Neural cell (in vitro differentiated cells): ENCODE measurements at regions not wholly inside any gene's neighbourhood (a gene's known extent, or its start where the extent isn't known, plus 50 kb on each side); places are given as distances from the start of the nearest gene placed in this dataset.

Source experiments
- H2AFZ ChIP-seq: fragments of 200-600, 300-800 bp; sonication (generic), shearing (Covaris generic); 2 replicates; pipeline ENCODE4 v1.6.0; 2014; ENCODE audit warnings: low read depth, mild to moderate bottlenecking, antibody characterized with exemption, low read length, moderate library complexity
- H3F3A ChIP-seq: fragments of 200-600 bp; shearing (Covaris generic); 2 replicates; pipeline ENCODE4 v1.6.1; 2016; ENCODE audit warnings: mild to moderate bottlenecking, moderate library complexity, mixed read lengths, antibody characterized with exemption, low read length; ENCODE audit not compliant: insufficient read depth, poor library complexity, severe bottlenecking
- H3K27ac ChIP-seq: fragments of 200-600, 300-800 bp; sonication (generic), shearing (Covaris generic); 2 replicates; pipeline ENCODE4 v1.5.1; 2014; ENCODE audit warnings: mild to moderate bottlenecking, low read length, moderate library complexity
- H3K27me3 ChIP-seq: fragments of 300-800, 200-600 bp; sonication (generic), shearing (Covaris generic); 2 replicates; pipeline ENCODE4 v1.6.0; 2014; ENCODE audit warnings: mild to moderate bottlenecking, low read depth, low read length, moderate library complexity; ENCODE audit not compliant: insufficient read depth
- H3K36me3 ChIP-seq: fragments of 300-800, 200-600 bp; sonication (generic), shearing (Covaris generic); 2 replicates; pipeline ENCODE4 v1.5.1; 2014; ENCODE audit warnings: mild to moderate bottlenecking, antibody characterized with exemption, low read length, moderate library complexity; ENCODE audit not compliant: insufficient read depth
- H3K4me2 ChIP-seq: fragments of 300-800, 200-600 bp; sonication (generic), shearing (Covaris generic); 2 replicates; pipeline ENCODE4 v1.6.0; 2014; ENCODE audit warnings: mild to moderate bottlenecking, low read length
- H3K4me3 ChIP-seq: fragments of 300-800, 200-600 bp; sonication (generic), shearing (Covaris generic); 2 replicates; pipeline ENCODE4 v1.5.1; 2014; ENCODE audit warnings: mild to moderate bottlenecking, low read length, moderate library complexity
- H3K79me2 ChIP-seq: fragments of 200-600 bp; shearing (Covaris generic); replicated peaks from 2 replicates; pipeline ENCODE4 v1.6.0; 2014; ENCODE audit warnings: mild to moderate bottlenecking, low read length, moderate library complexity; ENCODE audit not compliant: insufficient read depth
- H3K9ac ChIP-seq: fragments of 300-800, 200-600 bp; sonication (generic), shearing (Covaris generic); 2 replicates; pipeline ENCODE4 v1.6.1; 2016; ENCODE audit warnings: mild to moderate bottlenecking, low read length, mixed read lengths
- H3K9me2 ChIP-seq: fragments of 200-600 bp; shearing (Covaris generic); 2 replicates; pipeline ENCODE4 v1.6.1; 2016; ENCODE audit warnings: mild to moderate bottlenecking, low read length, mixed read lengths; ENCODE audit not compliant: insufficient read depth
- H3K9me3 ChIP-seq: fragments of 200-600, 300-800 bp; sonication (generic), shearing (Covaris generic); 2 replicates; pipeline ENCODE4 v1.6.1; 2016; ENCODE audit warnings: mild to moderate bottlenecking, mixed run types, low read length, moderate library complexity, mixed read lengths
- H4K20me1 ChIP-seq: fragments of 200-600 bp; shearing (Covaris generic); 2 replicates; pipeline ENCODE4 v1.6.1; 2016; ENCODE audit warnings: mild to moderate bottlenecking, mixed run types; ENCODE audit not compliant: insufficient read depth
- EP300 ChIP-seq: fragments of 450-650 bp; conservative IDR thresholded peaks from 2 replicates; pipeline ENCODE4 v1.6.1; 2014; ENCODE audit warnings: antibody characterized with exemption, mild to moderate bottlenecking, moderate library complexity; ENCODE audit not compliant: poor library complexity, severe bottlenecking
- EZH2 ChIP-seq: fragments of 200-600, 300-800 bp; shearing (Covaris generic), sonication (generic); IDR thresholded peaks from 2 replicates; pipeline ENCODE4 v1.6.1; 2014; ENCODE audit warnings: antibody characterized with exemption, low read length, borderline replicate concordance, mild to moderate bottlenecking; ENCODE audit not compliant: insufficient read depth, poor library complexity, severe bottlenecking
- MXI1 ChIP-seq: fragments of 450-650 bp; conservative IDR thresholded peaks from 2 replicates; pipeline ENCODE4 v1.6.1; 2014; ENCODE audit warnings: antibody characterized with exemption, mild to moderate bottlenecking; ENCODE audit not compliant: poor library complexity, severe bottlenecking
- POLR2AphosphoS5 ChIP-seq: IDR thresholded peaks from 2 replicates; pipeline ENCODE4 v1.6.1; 2012
- RAD21 ChIP-seq: fragments of 450-650 bp; conservative IDR thresholded peaks from 2 replicates; pipeline ENCODE4 v1.6.1; 2014; ENCODE audit warnings: antibody characterized with exemption, mild to moderate bottlenecking, moderate library complexity
- SMC3 ChIP-seq: fragments of 450-650 bp; conservative IDR thresholded peaks from 2 replicates; pipeline ENCODE4 v1.6.1; 2014; ENCODE audit warnings: antibody characterized with exemption, mild to moderate bottlenecking, moderate library complexity; ENCODE audit not compliant: poor library complexity
- TAF1 ChIP-seq: IDR thresholded peaks from 2 replicates; pipeline ENCODE4 v1.6.1; 2012; ENCODE audit warnings: low read depth
- TF ChIP-seq, protein P1 (sequence below): fragments of 450-650 bp; IDR thresholded peaks from 2 replicates; pipeline ENCODE4 v1.5.1; 2014; ENCODE audit warnings: antibody characterized with exemption, mild to moderate bottlenecking, moderate library complexity; ENCODE audit not compliant: poor library complexity, severe bottlenecking
- TF ChIP-seq, protein P2 (sequence below): IDR thresholded peaks from 2 replicates; pipeline ENCODE4 v1.6.1; 2012; ENCODE audit warnings: borderline replicate concordance

DNA sequence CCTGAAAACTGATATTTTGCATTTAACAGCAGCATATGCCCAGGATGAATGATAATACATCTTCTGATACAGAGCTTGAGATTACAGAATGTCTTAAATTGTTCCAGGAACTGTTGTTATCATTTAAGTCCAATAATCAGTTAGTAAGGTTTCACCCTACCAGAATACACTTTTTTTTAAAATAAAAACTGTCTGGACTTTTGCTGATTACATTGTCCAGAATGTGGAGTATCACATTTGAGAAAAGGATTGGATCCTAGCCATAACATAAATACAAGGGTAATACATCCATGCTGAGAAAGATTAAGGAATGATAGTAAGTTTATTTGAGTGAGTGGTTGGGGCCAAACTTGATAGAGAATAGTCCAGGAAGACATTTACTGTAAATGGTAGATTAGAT lies 71.0 kb downstream of the SEPTIN7 start:
- no peaks in the 10 kb centered on the region for H3K27me3 ChIP-seq
- no peaks in the 10 kb centered on the region for H3K36me3 ChIP-seq
- no peak overlapping the region for H2AFZ ChIP-seq
- no peaks in the 10 kb centered on the region for H3F3A ChIP-seq
- H4K20me1 ChIP-seq = no peaks in the 10 kb centered on the region
- H3K27ac ChIP-seq = no peak overlapping the region
- no peaks in the 10 kb centered on the region for H3K9me3 ChIP-seq
- TF ChIP-seq, protein P1, sequence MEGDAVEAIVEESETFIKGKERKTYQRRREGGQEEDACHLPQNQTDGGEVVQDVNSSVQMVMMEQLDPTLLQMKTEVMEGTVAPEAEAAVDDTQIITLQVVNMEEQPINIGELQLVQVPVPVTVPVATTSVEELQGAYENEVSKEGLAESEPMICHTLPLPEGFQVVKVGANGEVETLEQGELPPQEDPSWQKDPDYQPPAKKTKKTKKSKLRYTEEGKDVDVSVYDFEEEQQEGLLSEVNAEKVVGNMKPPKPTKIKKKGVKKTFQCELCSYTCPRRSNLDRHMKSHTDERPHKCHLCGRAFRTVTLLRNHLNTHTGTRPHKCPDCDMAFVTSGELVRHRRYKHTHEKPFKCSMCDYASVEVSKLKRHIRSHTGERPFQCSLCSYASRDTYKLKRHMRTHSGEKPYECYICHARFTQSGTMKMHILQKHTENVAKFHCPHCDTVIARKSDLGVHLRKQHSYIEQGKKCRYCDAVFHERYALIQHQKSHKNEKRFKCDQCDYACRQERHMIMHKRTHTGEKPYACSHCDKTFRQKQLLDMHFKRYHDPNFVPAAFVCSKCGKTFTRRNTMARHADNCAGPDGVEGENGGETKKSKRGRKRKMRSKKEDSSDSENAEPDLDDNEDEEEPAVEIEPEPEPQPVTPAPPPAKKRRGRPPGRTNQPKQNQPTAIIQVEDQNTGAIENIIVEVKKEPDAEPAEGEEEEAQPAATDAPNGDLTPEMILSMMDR = no peak
- TF ChIP-seq TAF1 (no peak), MXI1 (no peak), SMC3 (no peak), EP300 (no peak), EZH2 (no peak), POLR2AphosphoS5 (no peak), RAD21 (no peak)
- TF ChIP-seq, protein P2, sequence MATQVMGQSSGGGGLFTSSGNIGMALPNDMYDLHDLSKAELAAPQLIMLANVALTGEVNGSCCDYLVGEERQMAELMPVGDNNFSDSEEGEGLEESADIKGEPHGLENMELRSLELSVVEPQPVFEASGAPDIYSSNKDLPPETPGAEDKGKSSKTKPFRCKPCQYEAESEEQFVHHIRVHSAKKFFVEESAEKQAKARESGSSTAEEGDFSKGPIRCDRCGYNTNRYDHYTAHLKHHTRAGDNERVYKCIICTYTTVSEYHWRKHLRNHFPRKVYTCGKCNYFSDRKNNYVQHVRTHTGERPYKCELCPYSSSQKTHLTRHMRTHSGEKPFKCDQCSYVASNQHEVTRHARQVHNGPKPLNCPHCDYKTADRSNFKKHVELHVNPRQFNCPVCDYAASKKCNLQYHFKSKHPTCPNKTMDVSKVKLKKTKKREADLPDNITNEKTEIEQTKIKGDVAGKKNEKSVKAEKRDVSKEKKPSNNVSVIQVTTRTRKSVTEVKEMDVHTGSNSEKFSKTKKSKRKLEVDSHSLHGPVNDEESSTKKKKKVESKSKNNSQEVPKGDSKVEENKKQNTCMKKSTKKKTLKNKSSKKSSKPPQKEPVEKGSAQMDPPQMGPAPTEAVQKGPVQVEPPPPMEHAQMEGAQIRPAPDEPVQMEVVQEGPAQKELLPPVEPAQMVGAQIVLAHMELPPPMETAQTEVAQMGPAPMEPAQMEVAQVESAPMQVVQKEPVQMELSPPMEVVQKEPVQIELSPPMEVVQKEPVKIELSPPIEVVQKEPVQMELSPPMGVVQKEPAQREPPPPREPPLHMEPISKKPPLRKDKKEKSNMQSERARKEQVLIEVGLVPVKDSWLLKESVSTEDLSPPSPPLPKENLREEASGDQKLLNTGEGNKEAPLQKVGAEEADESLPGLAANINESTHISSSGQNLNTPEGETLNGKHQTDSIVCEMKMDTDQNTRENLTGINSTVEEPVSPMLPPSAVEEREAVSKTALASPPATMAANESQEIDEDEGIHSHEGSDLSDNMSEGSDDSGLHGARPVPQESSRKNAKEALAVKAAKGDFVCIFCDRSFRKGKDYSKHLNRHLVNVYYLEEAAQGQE = no peak
- H3K79me2 ChIP-seq = peaks cover 3% of the 10 kb centered on the region
- no peak overlapping the region for H3K9ac ChIP-seq
- H3K9me2 ChIP-seq = no peaks in the 10 kb centered on the region
- no peak overlapping the region for H3K4me2 ChIP-seq
- H3K4me3 ChIP-seq = no peak overlapping the region

DNA sequence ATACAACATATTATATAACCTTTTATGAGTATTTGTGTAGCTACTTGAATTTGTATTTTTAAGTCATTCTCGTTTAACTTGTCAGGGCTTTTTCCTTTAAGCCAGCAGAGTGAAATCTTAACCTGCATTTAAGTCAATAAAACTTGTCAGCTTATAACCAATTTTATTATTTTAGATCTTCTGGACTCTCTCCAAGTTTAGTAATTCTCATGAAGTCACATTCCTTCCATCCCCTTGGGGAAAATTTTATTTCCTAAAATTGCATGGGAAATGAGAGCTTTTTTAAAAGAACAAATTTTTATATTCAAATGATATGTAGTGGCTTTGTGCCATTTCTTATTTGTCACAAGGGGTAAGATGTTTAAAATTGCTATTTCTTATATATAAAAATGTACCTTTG lies 74.0 kb downstream of the SEPTIN7 start:
- Histone ChIP-seq H3K9me2 (no peaks in the 10 kb centered on the region), H3K4me2 (no peak overlapping the region), H3K9me3 (no peaks in the 10 kb centered on the region), H3K4me3 (no peak overlapping the region), H3K27me3 (no peaks in the 10 kb centered on the region), H3K36me3 (no peaks in the 10 kb centered on the region), H3F3A (no peaks in the 10 kb centered on the region), H2AFZ (no peak overlapping the region), H3K79me2 (peaks cover 3% of the 10 kb centered on the region), H4K20me1 (no peaks in the 10 kb centered on the region), H3K27ac (no peak overlapping the region), H3K9ac (no peak overlapping the region)
- TF ChIP-seq, protein P2 = no peak
- no peak for TF ChIP-seq EP300
- TF ChIP-seq, protein P1 = no peak
- TF ChIP-seq EZH2 = no peak
- TF ChIP-seq TAF1 = no peak
- no peak for TF ChIP-seq RAD21
- TF ChIP-seq SMC3 = no peak
- no peak for TF ChIP-seq POLR2AphosphoS5
